ENCODE measurements at regions not wholly inside any gene's neighbourhood (a gene's known extent, or its start where the extent isn't known, plus 50 kb on each side); places are given as distances from the start of the nearest gene placed in this dataset.

DNA sequence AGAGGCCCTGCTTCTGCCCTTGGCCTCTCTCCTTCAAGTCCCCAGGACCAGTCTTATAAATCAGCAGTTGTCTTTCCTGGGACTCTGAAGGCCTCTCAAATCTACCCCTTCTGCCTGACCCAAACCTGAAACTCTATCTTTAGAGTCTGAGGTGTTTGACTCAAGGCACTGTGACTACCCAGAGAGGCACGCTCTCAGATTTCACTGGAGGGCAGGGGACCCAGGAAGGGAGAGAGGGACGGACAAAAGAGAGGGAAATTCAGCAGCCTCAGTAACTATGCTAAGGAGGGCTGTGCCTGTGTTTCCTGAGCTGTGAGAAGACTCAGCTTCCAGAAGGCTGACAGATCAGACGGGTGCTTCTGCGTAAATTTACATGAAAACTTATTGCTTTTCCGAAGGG, 217.8 kb downstream of the HAUS1 start:
- no peak for DNase-seq

- DNase-seq: no peak
Measured at GRCh38 chr18:46322411-46322891, 218.3 kb downstream of the HAUS1 start.

- no peak for DNase-seq
Measured at GRCh38 chr18:46322941-46323340, 218.8 kb downstream of the HAUS1 start.

GRCh38 chr18:46324087-46324955, 220.1 kb downstream of the HAUS1 start:
- peak in 1 of 3 donors; percentile 63 for DNase-seq

GRCh38 chr18:46325895-46326294, 221.7 kb downstream of the HAUS1 start:
- no peak for DNase-seq

- DNase-seq: no peak
Measured at GRCh38 chr18:46329736-46330246, 225.6 kb downstream of the HAUS1 start.

GRCh38 chr18:46331316-46331715, 227.1 kb downstream of the HAUS1 start:
- no peak for DNase-seq

DNA sequence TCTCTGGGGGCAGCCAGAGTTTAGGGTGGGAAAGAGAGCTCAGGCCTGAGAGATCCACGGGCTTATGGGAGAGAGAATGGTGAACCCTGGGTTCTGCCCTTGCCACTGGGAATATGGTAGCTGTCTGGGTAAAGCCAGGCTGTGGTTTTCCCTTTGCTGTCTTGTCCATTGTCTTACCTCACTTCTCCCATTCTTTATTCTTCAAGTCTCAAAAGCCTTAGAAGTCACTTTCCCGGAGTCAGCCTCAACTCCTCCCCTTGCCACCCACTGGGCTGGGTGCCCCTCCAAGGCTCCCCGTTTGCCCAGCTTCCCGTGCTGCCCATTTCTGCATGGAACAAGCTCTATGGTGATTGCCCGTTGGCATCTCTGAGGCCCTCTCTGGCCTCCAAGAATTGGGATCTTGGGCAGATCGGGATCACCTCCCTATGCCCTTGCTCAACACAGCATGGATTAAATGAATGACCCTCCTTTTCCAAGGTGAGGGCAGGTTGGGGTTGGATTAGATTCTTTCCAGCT, 228.2 kb downstream of the HAUS1 start:
- DNase-seq: no peak

GRCh38 chr18:46332921-46333341, 228.7 kb downstream of the HAUS1 start:
- no peak for DNase-seq

DNA sequence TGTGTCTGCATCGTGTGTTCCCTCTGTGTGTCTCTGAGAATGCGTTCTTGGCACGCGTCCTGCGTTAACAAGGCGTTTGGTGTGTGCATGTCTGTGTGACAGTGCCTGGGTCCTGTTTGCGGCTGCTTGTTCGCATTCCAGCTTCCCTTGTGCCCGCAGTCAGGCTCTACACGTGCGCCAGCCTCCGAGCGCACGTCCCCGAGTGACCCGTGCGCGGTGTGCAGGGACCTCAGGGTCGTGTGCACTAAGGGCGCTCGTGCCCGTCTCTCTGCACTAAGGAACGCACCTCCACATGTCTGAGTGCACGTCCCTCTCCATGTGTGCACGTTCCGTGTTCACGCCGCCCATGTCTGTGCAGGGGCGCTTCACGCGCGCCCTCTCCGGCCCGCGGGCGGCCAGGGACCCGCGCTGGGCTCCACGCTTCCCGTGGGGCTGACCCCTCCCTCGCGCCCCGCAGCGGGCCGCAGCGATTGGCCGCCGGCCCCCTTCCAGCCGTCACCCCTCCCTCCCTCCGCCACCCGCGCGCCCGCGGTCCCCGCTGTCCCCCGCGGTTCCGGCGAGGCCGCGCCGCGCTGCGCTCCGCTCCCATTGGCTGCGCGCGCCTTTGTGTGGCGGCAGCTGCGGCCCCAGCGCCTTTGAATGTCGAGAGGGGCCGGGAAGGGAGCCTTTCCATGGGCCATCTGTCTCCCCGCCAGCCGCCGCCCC, 229.4 kb downstream of the HAUS1 start:
- DNase-seq: peak; percentile 52 to 83 (median 55)

DNA sequence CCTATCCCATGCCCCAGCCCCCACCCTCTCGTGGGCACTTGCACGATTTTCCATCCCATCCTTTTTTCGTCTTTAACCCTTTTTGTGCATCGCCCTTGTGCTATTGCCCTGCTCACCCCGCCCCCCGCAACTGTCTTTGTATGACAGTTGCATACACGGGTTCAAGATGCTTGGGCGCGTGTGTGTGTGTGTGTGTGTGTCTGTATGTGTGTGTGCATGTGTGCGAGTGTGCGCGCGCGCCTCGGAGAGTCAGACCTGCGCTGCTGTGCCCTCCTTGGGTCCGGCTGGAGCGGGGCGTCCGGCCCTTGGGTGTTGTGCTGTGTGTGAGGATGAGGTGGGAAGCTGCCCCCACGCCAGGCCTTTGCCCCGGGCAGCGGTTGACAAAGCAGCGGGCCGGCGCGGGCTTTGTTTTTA, 230.7 kb downstream of the HAUS1 start:
- peak; percentile 48 to 89 (median 59) for DNase-seq

DNA sequence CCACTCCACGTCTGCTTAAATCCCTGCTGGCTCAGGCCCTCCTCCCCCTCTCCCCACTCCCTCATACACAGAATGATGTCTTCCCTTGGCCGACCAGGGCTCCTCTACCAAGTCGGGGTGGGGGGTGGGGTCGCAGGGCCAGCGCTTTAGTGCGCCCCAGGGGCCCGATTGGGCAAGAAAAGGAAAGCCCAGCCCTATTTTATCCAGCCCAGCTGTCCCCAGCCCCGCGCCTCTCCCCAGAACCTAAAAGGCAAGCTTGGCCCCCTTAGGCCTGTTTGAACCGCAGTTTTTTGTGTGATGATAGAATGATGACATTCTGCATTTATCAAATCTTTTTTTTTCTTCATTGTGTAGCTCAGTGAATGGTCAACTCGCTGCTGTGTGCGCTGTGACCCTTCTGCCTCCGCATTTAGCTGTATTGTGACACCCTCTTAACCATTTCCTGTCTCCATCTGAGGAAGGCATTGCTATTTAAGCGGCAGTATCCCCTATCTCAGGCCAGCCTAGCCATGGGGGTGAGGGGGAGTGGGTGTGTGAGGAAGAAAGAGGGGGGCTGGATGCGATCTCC, 231.4 kb downstream of the HAUS1 start:
- peak; percentile 46 to 91 (median 77) for DNase-seq

- no peak for DNase-seq
Measured at GRCh38 chr18:46336278-46337111, 232.3 kb downstream of the HAUS1 start.

DNA sequence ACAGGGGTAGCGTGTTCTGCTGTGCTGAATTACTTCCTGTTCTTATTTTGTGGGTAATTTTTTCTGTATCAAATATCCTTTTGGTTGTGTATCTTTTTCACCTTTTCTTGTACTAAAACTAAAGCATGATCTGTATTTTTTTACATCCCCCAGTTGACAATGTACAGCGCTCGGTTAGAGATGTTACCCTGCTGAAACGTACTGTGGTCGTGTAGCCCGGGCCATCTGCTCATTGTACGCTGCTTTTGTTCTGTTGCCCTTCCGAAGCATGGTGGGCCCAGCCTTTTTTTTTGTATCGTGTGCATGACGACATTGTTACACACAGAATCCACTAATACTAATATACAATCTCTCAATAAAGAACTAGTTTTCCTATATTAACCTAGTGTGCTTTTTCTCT, 233.1 kb downstream of the HAUS1 start:
- DNase-seq: no peak

- no peak for DNase-seq
Measured at GRCh38 chr18:46338205-46338604, 234.0 kb downstream of the HAUS1 start.

GRCh38 chr18:46338766-46339165, 234.6 kb downstream of the HAUS1 start:
- no peak for DNase-seq

DNA sequence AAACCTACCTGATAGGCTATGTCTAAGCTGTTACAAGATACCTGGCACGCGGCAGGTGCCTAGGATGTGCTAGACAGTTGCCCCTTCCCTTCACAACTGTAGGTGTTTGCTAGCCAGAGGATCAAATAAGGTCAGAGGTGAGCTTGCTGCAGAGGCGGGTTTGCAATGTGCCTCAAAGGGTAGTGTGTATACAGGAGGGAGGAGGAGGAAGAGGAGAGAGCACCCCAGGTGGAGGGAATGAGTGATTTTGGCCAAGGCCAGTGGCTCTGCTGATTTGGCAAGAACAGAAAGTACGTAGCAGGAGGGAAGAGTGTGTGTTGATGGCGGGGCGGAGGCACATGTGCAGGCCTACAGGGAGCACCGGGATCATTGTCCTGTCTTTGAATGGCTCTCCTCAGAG, 236.5 kb downstream of the HAUS1 start:
- DNase-seq: no peak

DNA sequence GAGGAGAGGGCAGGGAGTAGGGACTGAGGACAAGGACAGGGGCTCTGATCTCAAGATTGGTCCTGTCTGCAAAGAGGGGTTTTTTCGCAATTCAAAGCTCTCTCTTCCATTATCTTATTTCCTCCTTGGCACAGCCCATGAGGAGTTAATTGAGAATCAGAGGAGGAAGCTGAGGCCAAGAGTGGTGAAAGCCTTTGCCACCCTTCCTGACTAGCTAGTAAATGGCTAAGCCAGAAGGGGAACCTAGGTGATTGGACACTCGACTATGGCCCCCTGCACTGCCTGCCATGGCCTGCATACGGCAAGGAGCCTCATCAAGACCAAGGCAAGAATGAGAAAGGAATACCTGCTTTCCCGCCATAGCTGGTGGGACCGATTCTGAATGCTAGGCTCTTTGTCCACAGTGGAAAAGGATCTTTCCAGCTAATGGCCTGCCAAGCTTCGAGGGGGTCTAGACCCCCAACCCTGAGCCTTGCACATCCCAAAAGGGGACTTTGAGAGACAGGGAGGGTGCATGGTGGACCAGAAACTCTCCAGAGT, 237.9 kb downstream of the HAUS1 start:
- DNase-seq: no peak

DNA sequence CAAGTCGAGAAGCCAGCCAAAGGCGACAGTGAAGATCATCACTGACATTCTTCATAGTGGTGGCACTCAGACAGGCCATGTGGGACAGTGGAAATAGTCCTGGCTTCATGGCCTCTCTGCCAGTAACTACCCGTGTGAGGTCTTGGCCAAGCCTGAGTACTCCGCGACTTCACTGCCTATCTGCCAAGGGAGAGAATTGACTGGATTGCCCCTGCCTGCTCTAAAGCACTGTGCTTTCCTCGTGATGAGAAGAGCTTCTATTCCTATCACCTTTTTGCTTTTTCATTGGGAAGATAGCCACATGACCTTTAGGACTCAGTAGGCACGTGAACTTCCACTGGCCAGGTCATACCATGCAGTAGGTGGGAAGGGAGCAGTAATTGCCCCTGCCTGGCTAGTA, 239.3 kb downstream of the HAUS1 start:
- no peak for DNase-seq

GRCh38 chr18:46343931-46344372, 239.8 kb downstream of the HAUS1 start:
- peak in 1 of 3 donors; percentile 53 for DNase-seq

All from muscle of back (tissue), 3 donors.